ENCODE measurements at regions not wholly inside any gene's neighbourhood (a gene's known extent, or its start where the extent isn't known, plus 50 kb on each side); places are given as distances from the start of the nearest gene placed in this dataset.
A peak's percentile ranks its signal among the peaks of the same experiment; 100 is the strongest.

- no peak for DNase-seq
Measured at GRCh38 chr5:164753434-164753833, 1248.0 kb downstream of the MAT2B start.

DNA sequence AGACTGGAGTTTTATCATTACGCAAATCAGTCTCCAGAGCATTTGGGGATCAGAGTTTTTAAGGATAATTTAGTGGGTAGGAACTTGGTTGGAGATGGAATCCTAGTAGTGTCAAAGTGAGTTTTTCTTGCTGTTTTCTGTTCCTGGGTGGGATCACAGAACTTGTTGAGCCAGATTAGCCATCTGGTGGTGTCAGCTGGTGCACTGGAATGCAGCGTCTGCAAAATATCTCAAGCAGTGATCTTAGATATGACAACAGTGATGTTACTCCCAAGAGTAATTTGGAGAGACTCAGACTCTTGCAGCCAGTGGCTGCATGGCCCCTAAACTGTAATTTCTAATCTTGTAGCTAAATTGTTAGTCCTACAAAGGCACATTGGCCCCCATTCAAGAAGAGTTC is 1257.8 kb downstream of the MAT2B start:
- no peak for DNase-seq

DNA sequence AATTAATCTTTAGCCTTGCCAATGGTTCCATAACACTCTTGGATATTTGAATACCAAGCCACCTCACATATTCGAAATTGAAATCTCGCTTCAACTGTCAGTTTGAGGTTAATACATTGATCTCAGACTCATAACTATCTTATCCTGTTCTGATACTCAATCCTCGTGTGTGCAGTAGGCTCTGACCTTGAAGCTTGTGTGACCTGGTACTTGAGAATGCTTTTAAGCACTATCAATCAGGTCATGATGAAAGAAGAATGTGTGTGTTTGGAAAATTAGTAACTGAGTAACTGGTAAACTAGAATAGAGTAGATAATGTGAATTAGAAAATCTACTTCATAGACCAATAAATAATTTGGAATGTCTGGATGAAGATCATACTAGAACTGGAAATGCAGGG is 1266.7 kb downstream of the MAT2B start:
- DNase-seq, result no peak

GRCh38 chr5:164784230-164784629 is 1278.8 kb downstream of the MAT2B start:
- no peak for DNase-seq

DNA sequence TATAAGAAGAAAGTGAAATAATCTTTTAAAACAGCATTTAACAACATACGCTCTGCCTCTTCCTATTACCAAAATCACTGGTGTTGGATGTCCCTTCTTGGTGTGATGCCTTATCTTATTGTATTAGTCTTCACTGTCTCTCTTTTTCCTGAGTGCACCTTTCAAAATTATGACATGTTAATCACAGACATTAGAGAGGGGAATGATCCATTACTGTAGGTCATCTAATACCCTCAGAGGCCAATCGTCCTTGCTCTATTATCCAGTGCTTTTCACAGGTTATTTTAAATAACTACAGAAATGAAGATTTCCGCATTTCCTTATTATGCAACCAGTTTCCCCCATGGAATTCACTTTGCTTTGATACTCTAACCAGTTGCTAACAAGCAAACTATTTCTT is 1292.7 kb downstream of the MAT2B start:
- no peak for DNase-seq

DNA sequence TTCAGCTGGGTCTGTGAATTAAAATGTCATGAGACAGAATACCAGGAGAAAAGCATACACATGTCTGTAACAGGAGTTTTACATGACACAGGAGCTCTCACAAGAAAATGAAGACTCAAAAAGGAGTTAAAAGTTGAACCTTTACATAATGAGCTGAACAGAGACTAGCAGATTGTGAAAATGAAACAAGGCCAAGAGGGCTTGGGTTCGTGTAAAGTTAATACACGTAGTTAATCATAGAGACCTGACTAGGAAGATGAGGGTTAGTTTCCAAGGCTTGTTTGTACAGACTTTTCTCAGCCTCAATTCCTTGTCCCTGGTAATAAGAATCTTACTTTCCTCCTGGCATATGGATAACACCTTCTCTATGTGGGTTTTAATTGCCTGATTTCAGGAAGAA is 1294.0 kb downstream of the MAT2B start:
- no peak for DNase-seq

DNA sequence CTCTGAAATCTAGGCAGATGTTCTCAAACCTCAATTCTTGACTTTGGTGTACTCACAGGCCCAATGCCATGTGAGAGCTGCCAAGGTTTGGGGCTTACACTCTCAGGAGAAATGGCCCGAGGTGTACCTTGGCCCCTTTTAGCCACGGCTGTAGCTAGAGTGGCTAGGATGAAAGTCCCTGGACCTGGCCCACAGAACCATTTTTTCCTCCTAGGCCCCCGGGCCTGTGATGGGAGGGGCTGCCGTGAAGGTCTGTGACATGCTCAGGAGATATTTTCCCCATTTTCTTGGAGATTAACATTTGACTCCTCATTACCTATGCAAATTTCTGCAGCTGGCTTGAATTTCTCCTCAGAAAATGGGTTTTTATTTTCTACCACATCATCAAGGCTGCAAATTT is 1296.5 kb downstream of the MAT2B start:
- no peak for DNase-seq

DNA sequence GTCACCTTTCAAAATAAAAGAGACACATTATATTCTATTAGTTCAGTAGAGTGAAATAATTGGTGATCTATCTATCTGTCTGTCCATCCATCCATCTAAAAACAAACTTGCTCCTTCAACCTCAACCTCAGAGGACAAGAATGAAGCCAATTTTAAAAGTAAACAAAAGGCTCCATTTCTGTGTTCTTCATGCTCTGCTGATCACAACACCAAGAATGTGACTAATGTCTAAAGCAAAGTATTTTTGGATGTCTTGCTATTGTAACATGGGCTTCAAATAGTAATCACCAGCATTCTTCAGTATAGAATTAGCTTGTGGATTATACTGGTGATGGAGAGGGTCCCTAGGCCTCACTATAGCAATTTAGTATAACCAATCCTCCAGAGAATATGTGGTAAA is 1304.4 kb downstream of the MAT2B start:
- DNase-seq, result no peak

- no peak for DNase-seq
Measured at GRCh38 chr5:164818445-164818844, 1313.0 kb downstream of the MAT2B start.

- DNase-seq, result no peak
Measured at GRCh38 chr5:164824671-164825070, 1319.3 kb downstream of the MAT2B start.

DNA sequence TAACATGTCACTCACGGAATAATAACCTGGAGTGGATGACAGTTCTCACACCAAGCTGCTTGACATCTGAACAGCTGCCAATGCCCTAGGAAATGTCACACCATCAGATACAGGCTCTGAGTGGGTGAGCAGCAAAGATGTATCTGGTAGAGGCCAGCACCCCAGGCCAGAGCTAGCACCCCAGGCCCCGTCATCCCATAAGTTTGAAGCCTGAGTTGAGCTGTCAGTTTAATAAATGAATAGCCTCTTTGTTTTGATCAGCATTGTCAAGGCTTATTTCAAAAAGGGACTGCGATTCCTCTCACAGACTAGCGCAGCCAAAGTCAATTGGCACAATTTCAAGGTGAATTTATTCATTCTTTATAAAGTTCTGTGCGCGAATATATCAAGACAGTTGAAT is 1327.1 kb downstream of the MAT2B start:
- peak in 2 of 56 donors; percentile 2 to 33 for DNase-seq

- no peak for DNase-seq
Measured at GRCh38 chr5:164844348-164844747, 1338.9 kb downstream of the MAT2B start.

- DNase-seq, result no peak
Measured at GRCh38 chr5:164860896-164861295, 1355.5 kb downstream of the MAT2B start.

DNA sequence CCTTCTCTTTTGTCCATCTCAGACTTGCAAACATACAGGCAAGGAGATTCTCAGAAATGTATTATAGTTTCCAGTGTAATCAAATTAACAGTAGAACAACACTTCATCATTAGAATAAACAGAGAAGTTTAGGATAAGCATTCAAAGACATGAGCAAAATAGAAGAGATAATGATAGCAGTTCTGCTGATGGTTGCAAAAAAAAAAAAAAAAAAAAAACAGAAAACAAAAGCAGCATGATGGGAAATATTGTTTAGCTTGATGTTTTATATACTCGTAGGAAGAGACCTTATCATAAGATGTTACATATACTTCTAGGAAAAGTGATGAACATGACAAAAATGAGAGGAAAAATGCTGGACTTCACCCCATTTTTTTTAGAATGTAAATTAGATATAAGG is 1356.2 kb downstream of the MAT2B start:
- DNase-seq, result no peak

- DNase-seq, result no peak
Measured at GRCh38 chr5:164868761-164869160, 1363.3 kb downstream of the MAT2B start.

DNA sequence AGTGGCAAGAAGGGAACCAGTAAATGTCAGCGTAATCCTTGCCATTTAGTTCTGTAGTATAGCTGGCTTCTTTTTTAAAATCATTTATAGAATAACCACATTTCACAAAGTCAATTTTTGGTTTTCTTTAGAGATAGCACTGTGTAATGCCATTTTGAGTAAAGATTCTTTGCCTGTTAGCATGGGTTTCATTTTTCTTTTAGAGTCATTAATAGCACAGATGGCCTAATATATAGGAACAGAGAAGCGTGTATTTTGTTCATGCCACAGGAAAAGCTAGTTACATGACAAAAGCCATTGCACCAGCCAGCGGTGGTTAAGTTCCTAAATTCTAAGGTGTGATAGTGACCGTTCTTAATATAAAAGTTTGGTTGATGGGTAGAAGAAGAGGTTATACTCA is 1363.9 kb downstream of the MAT2B start:
- no peak for DNase-seq

DNA sequence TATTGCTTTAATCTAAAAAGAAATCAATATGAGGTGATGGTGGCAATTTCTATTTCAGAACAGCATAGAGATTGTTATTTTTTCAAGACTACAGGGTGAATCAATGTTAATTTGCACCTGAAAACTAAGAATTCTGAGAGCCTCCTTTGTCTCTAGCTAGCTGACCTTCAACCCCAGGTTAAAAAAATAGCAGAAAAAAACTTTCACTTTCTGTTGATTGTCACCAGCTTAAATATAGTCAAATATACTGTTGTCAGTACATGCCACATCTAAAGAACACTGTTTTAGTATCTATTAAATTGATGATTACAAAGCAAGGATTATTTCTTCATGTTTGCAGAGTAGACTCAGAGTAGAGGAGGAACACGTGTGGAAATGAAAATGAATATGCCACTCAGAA is 1371.4 kb downstream of the MAT2B start:
- DNase-seq, result no peak

GRCh38 chr5:164881442-164881841 is 1376.0 kb downstream of the MAT2B start:
- DNase-seq, result no peak

DNA sequence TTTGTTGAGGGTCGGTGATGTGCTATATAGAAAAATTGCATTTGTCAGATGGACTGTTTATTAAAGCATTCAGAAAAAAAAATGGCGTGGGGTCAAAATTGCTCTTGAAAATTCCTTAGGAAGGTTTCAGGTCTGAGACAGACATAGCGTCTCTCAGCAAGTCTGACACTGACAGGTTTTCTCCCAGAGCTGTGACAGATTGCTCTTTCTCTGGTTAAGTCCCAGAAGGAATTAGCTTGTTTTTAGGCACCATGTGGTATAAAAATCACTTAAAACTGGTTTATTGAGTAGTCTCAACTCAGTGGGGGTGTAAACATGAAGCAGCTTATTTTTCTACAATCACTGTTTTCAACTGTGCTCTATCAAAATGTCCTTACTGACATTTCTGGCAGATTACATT is 1379.8 kb downstream of the MAT2B start:
- DNase-seq, result no peak

- DNase-seq, result no peak
Measured at GRCh38 chr5:164893071-164893470, 1387.7 kb downstream of the MAT2B start.

GRCh38 chr5:164898705-164899104 is 1393.3 kb downstream of the MAT2B start:
- DNase-seq, result no peak

DNA sequence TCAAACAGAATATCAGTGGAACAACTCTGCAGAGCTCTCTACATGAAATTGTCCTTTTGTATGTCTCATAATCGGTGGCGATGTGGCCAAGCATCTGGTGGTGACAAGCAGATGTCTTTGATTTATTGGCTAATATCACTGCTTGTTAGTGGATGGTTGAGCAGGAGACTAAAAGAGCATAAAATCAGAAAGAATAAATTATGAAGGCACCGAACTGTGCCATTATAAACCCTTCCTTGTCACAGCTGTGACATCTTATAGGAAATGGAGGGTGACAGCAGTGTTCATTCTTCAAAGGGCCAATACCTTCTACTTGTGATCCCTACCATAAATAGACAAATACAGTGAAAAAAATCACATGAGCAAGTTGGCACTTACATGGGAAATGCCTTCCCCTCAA is 1404.3 kb downstream of the MAT2B start:
- DNase-seq, result no peak

DNA sequence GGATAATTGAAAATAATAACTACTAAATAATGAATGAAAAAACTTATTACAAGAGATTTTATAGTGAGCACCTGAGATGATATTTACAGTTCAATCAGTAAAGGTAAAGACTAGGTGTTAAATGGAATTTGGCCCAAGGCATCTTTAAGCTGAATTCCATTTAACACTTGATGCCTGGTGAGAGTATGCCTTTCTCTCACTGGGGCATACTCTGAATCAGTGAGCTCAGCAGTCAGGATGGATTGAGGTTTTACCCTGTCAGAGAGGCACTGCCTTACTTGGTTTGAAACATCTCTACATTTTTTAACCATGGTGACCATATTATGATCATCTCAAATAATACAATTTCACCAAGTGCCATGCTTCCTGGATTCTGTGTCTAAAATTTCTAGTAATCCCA is 1416.3 kb downstream of the MAT2B start:
- no peak for DNase-seq

GRCh38 chr5:164934039-164934438 is 1428.6 kb downstream of the MAT2B start:
- DNase-seq, result no peak

GRCh38 chr5:164934561-164934960 is 1429.1 kb downstream of the MAT2B start:
- no peak for DNase-seq

Measured in amygdala (tissue), 56 donors.